ENCODE measurements at regions not wholly inside any gene's neighbourhood (a gene's known extent, or its start where the extent isn't known, plus 50 kb on each side); places are given as distances from the start of the nearest gene placed in this dataset.
A peak's percentile ranks its signal among the peaks of the same experiment; 100 is the strongest.

GRCh38 chr12:130216031-130216430 is 53.8 kb downstream of the FZD10 start:
- Histone ChIP-seq H3K36me3 (no peaks in the 10 kb centered on the region), H3K27me3 (no peaks in the 10 kb centered on the region), H3K4me3 (no peak overlapping the region), H3K9me3 (no peaks in the 10 kb centered on the region)
- DNase-seq, result no peak

- DNase-seq, result no peak
- H3K36me3 ChIP-seq, result no peaks in the 10 kb centered on the region
- H3K9me3 ChIP-seq, result no peaks in the 10 kb centered on the region
- no peaks in the 10 kb centered on the region for H3K27me3 ChIP-seq
- no peak overlapping the region for H3K4me3 ChIP-seq
Measured at GRCh38 chr12:130218682-130219081, 56.4 kb downstream of the FZD10 start.

GRCh38 chr12:130219929-130220705 is 57.9 kb downstream of the FZD10 start:
- no peaks in the 10 kb centered on the region for H3K36me3 ChIP-seq
- H3K27me3 ChIP-seq, result no peaks in the 10 kb centered on the region
- H3K4me3 ChIP-seq, result no peak overlapping the region
- no peak for DNase-seq
- H3K9me3 ChIP-seq, result no peaks in the 10 kb centered on the region

- Histone ChIP-seq H3K27me3 (no peaks in the 10 kb centered on the region), H3K9me3 (no peaks in the 10 kb centered on the region), H3K36me3 (no peaks in the 10 kb centered on the region), H3K4me3 (no peak overlapping the region)
- DNase-seq, result no peak
Measured at GRCh38 chr12:130220706-130221100, 58.4 kb downstream of the FZD10 start.

- no peaks in the 10 kb centered on the region for H3K9me3 ChIP-seq
- no peaks in the 10 kb centered on the region for H3K27me3 ChIP-seq
- no peak for DNase-seq
- H3K36me3 ChIP-seq, result no peaks in the 10 kb centered on the region
- H3K4me3 ChIP-seq, result no peak overlapping the region
Measured at GRCh38 chr12:130222519-130223218, 60.4 kb downstream of the FZD10 start.

GRCh38 chr12:130223767-130224244 is 61.5 kb downstream of the FZD10 start:
- no peaks in the 10 kb centered on the region for H3K36me3 ChIP-seq
- H3K4me3 ChIP-seq, result no peak overlapping the region
- no peak for DNase-seq
- no peaks in the 10 kb centered on the region for H3K27me3 ChIP-seq
- H3K9me3 ChIP-seq, result no peaks in the 10 kb centered on the region

- DNase-seq, result no peak
- Histone ChIP-seq H3K36me3 (no peaks in the 10 kb centered on the region), H3K4me3 (no peak overlapping the region), H3K27me3 (no peaks in the 10 kb centered on the region), H3K9me3 (no peaks in the 10 kb centered on the region)
Measured at GRCh38 chr12:130224613-130225012, 62.3 kb downstream of the FZD10 start.

- DNase-seq, result no peak
- no peak overlapping the region for H3K4me3 ChIP-seq
- no peaks in the 10 kb centered on the region for H3K9me3 ChIP-seq
- no peaks in the 10 kb centered on the region for H3K27me3 ChIP-seq
- no peaks in the 10 kb centered on the region for H3K36me3 ChIP-seq
Measured at GRCh38 chr12:130225347-130225746, 63.1 kb downstream of the FZD10 start.

GRCh38 chr12:130226126-130226525 is 63.9 kb downstream of the FZD10 start:
- Histone ChIP-seq H3K9me3 (no peaks in the 10 kb centered on the region), H3K27me3 (no peaks in the 10 kb centered on the region), H3K36me3 (no peaks in the 10 kb centered on the region), H3K4me3 (no peak overlapping the region)
- DNase-seq, result no peak

- H3K36me3 ChIP-seq, result no peaks in the 10 kb centered on the region
- no peak overlapping the region for H3K4me3 ChIP-seq
- H3K27me3 ChIP-seq, result no peaks in the 10 kb centered on the region
- H3K9me3 ChIP-seq, result no peaks in the 10 kb centered on the region
- no peak for DNase-seq
Measured at GRCh38 chr12:130226771-130227170, 64.5 kb downstream of the FZD10 start.

- no peak for DNase-seq
- Histone ChIP-seq H3K27me3 (no peaks in the 10 kb centered on the region), H3K4me3 (no peak overlapping the region), H3K36me3 (no peaks in the 10 kb centered on the region), H3K9me3 (no peaks in the 10 kb centered on the region)
Measured at GRCh38 chr12:130227641-130228040, 65.4 kb downstream of the FZD10 start.

- Histone ChIP-seq H3K36me3 (no peaks in the 10 kb centered on the region), H3K9me3 (no peaks in the 10 kb centered on the region), H3K27me3 (no peaks in the 10 kb centered on the region; the same call in 1 of the 2 replicates), H3K4me3 (no peak overlapping the region)
- DNase-seq, result no peak
Measured at GRCh38 chr12:130236446-130236845, 74.2 kb downstream of the FZD10 start.

- Histone ChIP-seq H3K4me3 (no peak overlapping the region), H3K27me3 (no peaks in the 10 kb centered on the region; the same call in 1 of the 2 replicates), H3K9me3 (no peaks in the 10 kb centered on the region), H3K36me3 (no peaks in the 10 kb centered on the region)
- DNase-seq, result peak; percentile 7
Measured at GRCh38 chr12:130240831-130241590, 78.7 kb downstream of the FZD10 start.

- H3K4me3 ChIP-seq, result no peak overlapping the region
- no peaks in the 10 kb centered on the region; the same call in 1 of the 2 replicates for H3K27me3 ChIP-seq
- H3K36me3 ChIP-seq, result no peaks in the 10 kb centered on the region
- no peak for DNase-seq
- H3K9me3 ChIP-seq, result no peaks in the 10 kb centered on the region
Measured at GRCh38 chr12:130242506-130242905, 80.2 kb downstream of the FZD10 start.

GRCh38 chr12:130245251-130245650 is 83.0 kb downstream of the FZD10 start:
- H3K9me3 ChIP-seq, result no peaks in the 10 kb centered on the region
- H3K27me3 ChIP-seq, result no peaks in the 10 kb centered on the region; the same call in 1 of the 2 replicates
- H3K4me3 ChIP-seq, result no peak overlapping the region
- no peaks in the 10 kb centered on the region for H3K36me3 ChIP-seq
- DNase-seq, result no peak

- no peaks in the 10 kb centered on the region for H3K36me3 ChIP-seq
- no peak for DNase-seq
- H3K27me3 ChIP-seq, result no peaks in the 10 kb centered on the region
- no peaks in the 10 kb centered on the region for H3K9me3 ChIP-seq
- H3K4me3 ChIP-seq, result no peak overlapping the region
Measured at GRCh38 chr12:130246560-130246959, 84.3 kb downstream of the FZD10 start.

GRCh38 chr12:130247634-130248237 is 85.5 kb downstream of the FZD10 start:
- Histone ChIP-seq H3K4me3 (no peak overlapping the region), H3K36me3 (no peaks in the 10 kb centered on the region), H3K27me3 (no peaks in the 10 kb centered on the region), H3K9me3 (no peaks in the 10 kb centered on the region)
- DNase-seq, result no peak

Data from MG63 (cell line).